HG03139 (cell line): ENCODE measurements at regions not wholly inside any gene's neighbourhood (a gene's known extent, or its start where the extent isn't known, plus 50 kb on each side); places are given as distances from the start of the nearest gene placed in this dataset.

Experiments
- ATAC-seq: cut with Tn5 transposase; IDR thresholded peaks from one replicate; pipeline ENCODE4 v1.9.1; 2021; ENCODE audit not compliant: unreplicated experiment

GRCh38 chr17:56085576-56086267 lies 67.6 kb upstream of the ANKFN1 start:
- no peak for ATAC-seq

DNA sequence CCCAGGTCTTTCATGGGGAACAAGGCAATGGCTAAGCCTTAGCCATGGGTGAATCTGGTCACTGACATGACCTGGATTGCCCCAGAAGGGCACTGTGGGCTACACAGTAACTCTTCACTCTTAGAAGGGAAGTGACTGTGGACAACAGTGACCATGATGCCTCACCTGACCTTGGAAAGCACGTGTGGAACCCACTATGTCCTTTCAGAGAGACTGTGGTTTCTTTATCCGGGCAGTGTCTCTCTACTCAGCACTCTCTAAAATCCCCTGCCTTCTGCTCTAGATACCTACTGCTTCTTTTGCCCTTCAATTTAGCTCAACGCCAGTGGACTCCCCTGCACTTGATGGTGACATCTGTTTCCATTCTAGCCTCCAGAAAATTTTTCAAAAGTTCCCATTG lies 66.1 kb upstream of the ANKFN1 start:
- ATAC-seq = no peak

DNA sequence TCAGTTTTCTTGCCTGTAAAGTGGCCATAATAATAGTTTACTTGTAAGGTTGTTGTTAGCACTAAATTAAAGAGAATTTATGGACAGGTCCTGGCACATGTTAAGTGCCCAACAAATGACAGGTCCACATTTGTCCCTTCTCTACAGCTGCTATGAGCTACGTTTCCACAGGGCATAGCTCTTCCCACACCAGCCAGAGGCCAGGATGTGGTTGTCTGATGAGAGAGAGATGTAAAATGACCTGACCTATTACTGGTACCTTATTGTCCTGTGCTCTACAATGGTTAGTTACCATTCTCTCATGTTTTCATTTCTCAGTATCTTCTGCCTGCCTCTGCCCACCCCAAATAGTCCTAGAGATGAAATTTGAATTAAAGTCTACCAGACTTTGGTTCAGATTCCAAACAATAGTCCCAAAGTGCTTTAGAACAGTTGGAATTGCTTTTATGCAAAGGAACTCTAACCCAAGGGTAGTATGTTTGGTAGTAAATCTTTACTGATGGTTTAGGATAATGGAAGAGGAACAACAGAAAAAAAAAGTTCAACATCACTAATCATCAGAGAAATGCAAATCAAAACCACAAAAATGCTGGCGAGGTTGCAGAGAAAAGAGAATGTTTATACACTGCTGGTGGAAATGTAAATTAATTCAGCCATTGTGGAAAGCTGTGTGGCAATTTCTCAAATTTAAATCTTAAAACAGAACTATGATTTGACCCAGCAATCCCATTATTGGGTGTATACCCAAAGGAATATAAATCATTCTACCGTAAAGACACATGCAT lies 57.1 kb upstream of the ANKFN1 start:
- no peak for ATAC-seq

- ATAC-seq = no peak
Measured at GRCh38 chr17:56098746-56099145, 54.5 kb upstream of the ANKFN1 start.

GRCh38 chr17:56099649-56100048 lies 53.6 kb upstream of the ANKFN1 start:
- ATAC-seq = no peak
